Prostate gland (tissue), 2 donors: ENCODE measurements at regions not wholly inside any gene's neighbourhood (a gene's known extent, or its start where the extent isn't known, plus 50 kb on each side); places are given as distances from the start of the nearest gene placed in this dataset.

ENCODE experiments used
- POLR2AphosphoS5 ChIP-seq: sonication (generic); formaldehyde crosslinking; IDR thresholded peaks from one replicate; pipeline ENCODE4 v1.6.1; 2017; ENCODE audit warnings: antibody characterized with exemption
- TF ChIP-seq, protein P1 (sequence below), 4 experiments: fragments of 200-600 bp in 2 of 4; fragments of 450-650 bp in 2 of 4; sonication (generic) in 2 of 4; IDR thresholded peaks; 1 replicate in 3 of 4; 2 replicates in 1 of 4; pipeline ENCODE4 v1.5.1; 2016 to 2019; ENCODE audit warnings: antibody characterized with exemption in 4 of 4, mild to moderate bottlenecking in 2 of 4, moderate library complexity in 2 of 4

DNA sequence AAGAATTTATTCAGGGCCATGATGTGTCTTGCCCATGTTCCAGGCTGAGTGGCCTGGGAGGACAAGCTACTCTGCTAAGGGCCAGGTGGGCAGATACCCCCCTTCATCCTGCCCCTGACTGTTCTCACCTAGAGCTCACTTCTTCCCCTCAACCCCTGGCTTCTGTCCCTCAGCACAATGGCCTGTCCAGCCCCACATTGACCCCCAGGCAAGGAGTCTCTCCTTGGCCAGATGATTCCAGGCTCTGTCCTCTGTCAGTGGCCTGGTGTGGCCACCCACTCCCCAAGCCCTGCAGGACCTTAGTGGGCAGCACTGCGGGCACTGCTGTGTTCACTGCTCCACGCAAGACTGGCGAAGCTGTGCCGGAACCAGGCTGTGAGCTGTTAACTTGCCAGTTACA is 460.0 kb downstream of the MATN1 start:
- TF ChIP-seq, protein P1, sequence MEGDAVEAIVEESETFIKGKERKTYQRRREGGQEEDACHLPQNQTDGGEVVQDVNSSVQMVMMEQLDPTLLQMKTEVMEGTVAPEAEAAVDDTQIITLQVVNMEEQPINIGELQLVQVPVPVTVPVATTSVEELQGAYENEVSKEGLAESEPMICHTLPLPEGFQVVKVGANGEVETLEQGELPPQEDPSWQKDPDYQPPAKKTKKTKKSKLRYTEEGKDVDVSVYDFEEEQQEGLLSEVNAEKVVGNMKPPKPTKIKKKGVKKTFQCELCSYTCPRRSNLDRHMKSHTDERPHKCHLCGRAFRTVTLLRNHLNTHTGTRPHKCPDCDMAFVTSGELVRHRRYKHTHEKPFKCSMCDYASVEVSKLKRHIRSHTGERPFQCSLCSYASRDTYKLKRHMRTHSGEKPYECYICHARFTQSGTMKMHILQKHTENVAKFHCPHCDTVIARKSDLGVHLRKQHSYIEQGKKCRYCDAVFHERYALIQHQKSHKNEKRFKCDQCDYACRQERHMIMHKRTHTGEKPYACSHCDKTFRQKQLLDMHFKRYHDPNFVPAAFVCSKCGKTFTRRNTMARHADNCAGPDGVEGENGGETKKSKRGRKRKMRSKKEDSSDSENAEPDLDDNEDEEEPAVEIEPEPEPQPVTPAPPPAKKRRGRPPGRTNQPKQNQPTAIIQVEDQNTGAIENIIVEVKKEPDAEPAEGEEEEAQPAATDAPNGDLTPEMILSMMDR (IDR thresholded peaks at IDR 0.05): no peak
- no peak for TF ChIP-seq POLR2AphosphoS5
